NCI-H446 treated with DMSO at 0.1 percent for 48 hours (cell line): ENCODE measurements at regions not wholly inside any gene's neighbourhood (a gene's known extent, or its start where the extent isn't known, plus 50 kb on each side); places are given as distances from the start of the nearest gene placed in this dataset.
"Not testable (repeated sequence)": the region's sequence is repeated elsewhere in the genome, so short reads cannot be mapped to it uniquely, and the experiment has no call there.

ENCODE experiments used
- DNase-seq: peaks from one replicate; lab custom pipeline; 2025; lab: John Stamatoyannopoulos, UW

DNA sequence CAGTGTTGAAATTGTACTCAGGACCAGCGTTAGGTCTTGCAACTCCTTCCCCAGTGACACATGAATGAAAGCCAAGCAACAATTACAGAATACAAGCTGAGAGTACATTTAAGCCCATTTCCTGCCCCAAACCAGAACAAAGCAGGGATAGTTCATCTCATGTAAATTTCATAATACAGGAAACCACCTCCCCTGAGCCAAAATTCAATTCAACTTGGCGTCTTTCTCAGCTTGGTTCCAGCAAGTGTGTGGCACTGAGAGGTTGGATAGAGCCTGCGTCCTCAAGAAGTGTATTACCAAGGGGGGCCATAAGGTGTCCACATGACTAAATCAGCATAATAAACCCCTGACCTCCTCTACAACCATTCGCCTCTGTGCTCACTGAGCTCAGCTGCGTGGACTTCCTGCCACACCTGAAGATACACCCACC, 278.9 kb upstream of the CRY1 start:
- DNase-seq, result no peak

DNA sequence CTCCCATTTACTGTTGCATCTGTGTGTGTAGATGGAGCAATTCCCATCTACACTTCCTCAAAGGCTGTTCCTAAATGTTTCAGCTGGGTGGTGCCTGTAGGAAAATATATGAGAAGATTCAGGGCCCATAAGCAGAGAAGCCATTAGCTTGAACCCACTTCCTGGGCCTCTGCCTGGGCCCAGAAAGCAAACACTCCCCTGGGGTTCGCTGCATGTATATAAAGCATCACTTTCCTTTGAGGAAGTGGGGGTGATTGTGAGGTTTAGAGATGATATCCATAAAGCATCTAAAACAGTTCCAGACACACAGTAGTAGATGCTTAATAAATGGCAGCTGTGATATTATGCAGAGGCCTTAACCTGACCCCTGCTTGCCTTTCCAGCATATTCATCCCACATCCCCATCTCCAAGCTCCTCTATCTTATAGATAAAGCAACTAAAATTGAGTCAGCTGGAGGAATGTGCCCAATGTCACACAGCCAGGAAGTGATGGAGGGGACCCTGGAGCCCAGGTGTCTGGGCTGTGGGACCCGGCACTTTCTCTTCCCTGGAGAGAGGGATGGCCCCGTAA, 280.0 kb upstream of the CRY1 start:
- no peak for DNase-seq

DNA sequence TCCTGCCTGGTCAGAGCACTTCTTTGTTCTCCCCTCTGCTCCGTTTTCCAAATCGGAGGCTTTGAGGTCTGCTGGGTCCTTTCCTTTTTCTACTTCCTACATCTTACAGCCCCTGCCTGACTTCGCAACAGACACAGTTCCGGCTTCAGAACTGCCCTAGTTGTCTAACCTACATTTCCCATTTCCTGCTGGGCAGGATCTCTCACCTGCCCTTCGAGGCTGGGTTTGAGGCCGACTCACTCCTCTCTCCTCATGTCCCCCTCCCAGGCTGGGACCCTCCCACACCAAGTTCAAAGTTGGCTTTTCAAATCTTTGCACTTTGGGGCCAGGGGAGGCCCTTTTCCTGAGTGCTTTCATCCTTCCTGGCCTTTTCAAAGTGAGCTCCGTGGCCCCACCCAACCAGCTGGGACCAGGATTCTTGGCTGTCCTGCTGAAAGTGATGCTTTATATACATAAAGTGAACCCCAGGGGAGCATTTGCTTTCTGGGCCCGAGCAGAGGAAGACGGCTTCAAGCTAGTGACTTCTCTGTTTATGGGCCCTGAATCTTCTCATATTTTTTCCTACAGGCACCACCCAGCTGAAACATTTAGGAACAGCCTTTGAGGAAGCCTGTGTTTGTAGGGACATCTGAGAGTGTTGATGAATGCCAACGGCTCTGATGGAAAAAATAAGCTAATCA, 281.0 kb upstream of the CRY1 start:
- DNase-seq, result no peak

DNA sequence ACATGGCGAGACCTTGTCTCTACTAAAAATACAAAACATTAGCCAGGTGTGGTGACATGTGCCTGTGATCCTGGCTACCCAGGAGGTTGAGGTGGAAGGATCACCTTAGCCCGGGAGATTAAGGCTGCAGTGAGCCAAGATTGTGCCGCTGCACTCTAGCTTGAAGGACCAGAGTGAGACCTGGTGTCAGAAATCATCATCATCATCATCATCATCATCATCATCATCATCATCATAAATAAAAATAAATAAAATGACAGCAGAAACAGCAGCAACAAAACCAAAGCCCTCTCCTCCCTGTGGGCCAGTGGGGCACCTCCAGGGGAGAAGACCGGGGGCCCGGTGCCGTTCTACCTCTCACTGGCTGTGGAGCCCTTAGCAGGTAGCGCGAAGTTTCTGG, 281.9 kb upstream of the CRY1 start:
- no peak for DNase-seq

DNA sequence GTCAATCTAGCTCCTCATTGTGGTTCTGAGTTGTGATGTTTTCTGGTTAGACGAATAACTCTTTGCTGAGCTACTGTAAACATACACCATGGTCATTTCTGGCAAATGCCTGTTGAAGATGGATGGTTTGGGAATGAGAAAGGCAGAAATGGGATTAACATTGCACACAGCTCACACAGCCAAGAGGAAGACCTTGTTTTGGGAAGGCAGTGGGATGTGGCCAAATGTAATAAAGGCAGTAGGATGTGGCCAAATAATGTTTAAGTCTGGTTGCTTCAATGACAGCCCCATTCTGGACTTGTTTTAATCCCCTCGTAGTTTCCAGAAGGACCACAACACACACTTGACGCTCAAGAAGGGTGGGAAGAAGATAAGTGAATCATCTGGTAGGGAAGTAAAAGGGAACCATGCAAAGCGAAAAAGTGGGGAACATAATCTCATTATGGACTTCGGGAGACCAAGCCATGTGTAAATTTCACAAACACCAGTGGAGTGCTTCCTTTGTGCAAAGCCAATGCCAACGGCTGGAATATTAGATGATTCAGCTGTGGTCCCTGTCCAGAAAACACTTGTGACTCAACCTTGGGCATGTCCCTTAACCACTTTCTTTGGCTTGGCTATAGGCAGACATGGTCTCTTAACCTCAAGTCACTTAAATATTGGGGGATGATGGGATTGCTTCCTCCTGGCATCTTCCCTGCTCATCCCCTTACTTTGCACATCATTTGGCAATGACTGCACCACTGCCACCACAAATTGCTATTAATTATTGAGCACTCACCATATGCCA, 284.4 kb upstream of the CRY1 start:
- DNase-seq, result no peak

DNA sequence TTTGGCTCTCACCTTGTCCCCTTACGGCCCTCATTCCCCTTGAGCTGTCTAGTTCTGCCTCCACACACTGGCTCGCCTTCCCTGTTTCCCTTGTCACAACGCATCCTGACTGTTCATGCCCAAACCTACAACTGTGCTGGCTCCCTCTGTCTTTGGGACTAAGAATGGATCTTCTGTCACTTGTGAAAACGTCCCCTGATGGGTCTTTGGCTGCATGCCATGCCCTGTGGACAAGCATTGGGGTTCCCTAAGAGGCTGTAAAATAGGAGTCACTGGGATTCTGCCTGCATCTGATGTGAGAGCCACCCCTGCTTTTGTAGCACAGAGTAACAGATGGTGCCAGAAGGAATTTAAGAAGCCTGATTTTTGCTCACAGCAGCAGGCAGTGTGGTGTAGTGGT, 285.3 kb upstream of the CRY1 start:
- no peak for DNase-seq

DNA sequence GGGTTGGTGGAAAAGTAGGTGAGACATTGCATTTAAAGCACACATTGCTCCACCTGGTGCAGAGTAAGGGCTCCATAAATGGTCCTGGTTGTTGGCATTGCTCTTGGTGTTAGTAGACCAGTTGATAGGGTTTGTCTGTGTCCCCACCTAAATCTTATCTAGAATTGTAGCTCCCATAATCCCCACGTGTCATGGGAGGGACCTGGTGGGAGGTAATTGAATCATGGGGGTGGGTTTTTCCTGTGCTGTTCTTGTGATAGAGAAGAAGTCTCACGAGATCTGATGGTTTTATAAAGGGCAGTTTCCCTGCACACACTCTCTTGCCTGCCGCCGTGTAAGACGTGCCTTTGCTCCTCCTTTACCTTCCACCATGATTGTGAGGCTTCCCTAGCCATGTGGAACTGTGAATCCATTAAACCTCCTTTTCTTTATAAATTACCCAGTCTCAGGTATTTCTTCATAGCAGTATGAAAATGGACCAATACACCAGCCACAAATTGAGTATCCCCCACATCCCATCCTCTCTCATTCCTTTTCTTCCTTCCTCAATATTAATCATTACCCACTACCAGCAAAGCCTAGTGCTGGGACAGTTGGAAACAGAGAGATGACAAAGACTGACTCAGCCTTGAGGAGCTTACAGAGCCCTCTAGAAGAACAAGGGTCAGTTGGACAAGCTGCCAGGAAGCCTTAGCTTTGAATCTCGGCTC, 285.9 kb upstream of the CRY1 start:
- not testable (repeated sequence) for DNase-seq

DNA sequence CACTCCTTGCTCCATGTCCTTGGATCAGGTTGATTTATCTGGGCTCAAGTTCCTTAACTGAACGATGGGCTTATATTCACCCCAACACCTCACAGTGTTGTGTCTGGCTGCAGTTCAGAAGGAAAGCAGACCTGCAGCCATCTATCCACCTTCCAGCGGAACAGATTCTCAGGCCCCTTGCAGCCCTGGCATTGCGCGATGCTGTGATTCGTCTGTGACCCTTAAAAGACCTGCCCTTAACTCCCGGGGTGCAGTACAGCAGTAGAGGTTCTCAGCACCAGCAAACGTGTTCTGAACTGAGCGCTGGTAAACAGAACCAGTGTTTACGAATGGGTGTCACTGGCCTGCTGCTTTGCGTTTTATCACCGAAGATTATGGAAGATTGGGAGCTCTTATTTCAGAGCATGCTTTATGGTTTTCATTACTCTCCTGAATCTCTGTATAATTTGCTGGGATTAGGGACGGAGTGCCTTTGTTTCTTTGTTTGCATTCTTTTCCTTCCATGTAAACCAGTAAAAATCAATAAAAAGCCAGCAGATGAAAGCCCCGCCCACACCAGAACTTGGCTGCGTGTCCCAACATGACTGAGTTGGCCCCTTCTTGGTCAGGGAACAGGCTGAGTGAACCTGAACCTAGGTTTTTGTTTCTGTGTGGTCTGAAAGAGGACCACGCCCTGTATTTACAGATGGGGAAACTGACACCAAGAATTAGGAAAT, 286.7 kb upstream of the CRY1 start:
- DNase-seq, result no peak

DNA sequence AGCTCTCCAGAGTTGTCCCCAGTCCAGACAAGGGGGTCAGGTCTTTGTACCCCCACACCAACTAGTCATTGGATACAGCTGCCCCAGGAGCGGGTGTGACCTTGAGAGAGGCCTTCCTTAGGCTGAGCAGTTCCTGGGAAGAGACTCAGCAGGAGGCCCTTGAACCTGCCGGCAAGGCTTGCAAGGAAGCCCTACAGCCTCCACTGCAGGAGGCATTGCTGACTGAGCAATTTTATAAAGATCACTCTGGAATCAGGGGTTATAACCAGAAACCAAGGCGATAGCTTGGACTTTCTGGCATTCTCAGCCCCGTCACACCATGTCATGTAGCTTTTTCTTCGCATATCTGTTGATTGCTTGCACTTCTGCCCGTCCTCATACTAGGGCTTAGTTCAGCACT, 291.3 kb upstream of the CRY1 start:
- no peak for DNase-seq

DNA sequence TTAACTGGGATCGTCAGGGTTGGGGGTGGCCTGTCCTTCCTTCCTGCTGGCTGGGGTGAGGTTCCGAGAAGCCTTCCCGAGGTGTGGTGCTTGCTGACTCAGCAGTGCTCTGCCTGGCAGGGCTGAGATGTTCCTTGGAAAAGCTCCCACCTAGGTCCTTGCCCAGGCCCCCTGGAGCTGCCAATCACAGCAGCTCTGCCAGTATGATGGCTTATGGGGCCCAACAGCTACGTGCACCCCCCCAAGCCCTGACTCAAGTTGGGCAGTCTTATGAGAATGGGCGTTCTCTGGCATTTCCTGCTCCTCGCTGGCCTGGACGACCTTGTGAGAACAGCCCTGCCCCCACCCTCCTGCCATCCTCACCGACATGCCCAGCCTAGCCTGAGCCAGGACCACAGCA, 292.2 kb upstream of the CRY1 start:
- DNase-seq, result no peak

DNA sequence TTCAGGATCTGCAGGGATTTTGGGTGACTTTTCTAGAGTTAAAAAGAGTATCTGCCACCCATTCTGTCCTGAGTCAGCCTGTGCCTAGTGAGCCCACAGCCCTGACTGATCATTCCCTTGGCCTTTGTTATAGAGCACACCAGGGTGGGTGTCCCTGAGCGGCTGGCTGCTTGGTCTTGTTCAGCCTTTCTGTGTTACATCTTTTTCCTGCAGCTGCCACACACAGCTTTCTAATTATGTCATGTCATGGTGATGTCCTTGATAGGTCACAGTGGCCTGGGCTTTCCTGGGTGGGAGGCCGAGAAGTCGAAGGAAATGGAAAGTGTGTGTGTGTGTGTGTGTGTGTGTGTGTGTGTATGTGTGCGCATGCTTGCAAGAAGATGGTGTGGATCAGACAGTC, 293.2 kb upstream of the CRY1 start:
- DNase-seq, result no peak

DNA sequence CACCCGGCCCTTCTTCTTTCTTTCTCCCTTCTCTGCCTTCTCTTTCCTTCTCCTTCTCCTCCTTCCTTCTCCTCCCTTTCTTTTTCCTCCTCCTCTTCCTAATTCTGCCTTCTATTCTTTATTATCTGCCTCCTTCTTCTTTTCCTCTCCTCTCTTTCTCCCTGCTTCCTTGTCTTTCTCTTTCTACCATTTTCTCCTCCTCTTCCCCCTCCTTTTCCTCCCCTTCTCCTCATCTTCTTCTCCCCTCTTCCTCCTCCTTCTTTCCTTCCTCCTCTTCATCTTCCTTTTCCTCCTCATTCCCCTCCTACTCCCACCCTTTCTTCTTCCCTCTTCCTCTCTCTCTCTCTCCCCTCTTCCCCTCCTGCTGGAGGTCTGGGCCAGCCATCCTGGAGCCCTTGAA, 294.9 kb upstream of the CRY1 start:
- no peak for DNase-seq

DNA sequence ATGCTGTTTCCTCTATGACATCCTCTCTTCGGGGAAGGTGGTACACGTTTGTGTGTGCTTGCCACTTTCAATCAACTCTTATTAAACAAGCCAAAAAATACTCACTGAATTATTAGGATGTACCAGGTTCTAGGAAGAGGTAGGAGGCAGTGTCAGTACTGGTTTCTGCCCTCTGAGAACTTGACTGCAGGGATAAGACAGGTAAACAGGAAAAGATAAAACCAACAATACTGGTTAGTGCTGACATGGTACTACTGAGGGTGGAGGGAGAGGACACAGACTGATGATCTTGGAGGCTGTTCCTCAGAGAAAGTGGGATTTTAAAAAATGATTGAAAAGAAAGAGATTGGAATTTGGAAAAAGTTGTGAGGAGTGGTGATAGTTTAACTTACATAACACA, 295.2 kb upstream of the PWP1 start:
- DNase-seq, result no peak

DNA sequence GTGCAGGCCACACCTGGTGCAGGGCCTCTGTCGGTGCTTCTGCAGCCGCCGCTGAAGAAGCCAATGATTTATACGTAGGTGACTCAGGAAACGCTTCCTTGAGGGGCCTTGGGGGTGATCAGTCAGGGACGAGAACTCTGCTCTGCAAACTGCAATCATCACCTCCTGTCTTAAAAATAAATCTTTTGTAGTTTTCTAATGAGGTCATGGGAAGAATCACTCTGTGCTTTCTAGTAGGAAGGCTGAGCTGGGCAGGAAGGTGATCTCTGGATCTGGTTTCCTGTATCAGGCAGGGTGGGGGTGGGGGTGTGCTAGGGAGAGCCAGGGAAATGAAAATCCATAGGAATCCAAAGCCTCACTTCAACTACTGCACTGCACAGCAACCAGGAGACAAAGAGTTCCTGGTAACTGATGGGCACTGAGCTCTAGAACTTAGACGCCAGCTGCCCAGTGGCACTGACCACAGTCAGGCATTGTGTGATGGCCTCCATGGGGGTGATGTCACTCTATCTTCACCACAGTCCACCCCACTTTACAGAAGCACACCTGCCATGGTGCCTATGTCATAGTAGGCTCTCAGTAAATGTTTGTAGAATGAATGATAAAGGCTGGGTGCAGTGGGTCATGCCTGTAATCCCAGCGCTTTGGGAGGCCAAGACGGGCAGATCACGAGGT, 292.4 kb upstream of the PWP1 start:
- DNase-seq, result no peak

DNA sequence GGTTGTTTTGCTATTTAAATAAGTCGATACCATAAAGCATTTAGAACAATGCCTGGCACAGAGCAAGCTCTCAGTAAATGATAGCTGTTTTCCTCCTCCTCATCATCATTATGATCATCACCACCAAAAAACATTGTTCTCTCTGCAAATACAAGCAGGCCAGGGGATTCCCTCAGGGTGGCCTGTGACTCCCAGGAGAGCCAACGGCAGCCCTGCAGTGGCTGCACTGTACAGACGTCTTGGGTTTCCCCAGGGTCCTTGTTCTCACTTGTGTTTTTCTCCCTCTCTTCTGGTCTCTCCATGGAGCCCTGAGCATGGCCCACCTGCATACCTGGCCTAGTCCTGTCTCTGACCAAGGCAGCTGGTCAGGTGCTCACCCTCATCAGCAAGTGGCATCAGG, 290.9 kb upstream of the PWP1 start:
- no peak for DNase-seq

DNA sequence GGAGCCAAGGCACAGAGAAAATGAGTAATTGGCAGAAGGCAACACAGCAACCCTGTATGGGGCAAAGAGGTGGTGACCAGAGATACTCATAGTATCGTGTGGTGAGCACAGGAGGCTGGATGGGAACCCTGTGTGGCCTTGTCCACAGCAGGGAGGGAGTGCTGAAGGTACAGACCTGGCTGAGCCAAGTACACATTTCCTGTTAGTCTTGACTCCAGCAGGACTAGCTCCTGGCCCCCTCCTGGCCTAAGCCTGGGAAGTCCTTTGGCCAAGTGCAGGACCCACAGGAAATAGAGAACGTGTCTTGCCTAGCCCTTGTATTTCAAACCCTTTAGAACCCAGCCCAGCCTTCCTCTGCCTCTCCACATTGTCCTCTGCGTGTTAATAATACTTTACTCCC, 289.8 kb upstream of the PWP1 start:
- DNase-seq, result no peak

DNA sequence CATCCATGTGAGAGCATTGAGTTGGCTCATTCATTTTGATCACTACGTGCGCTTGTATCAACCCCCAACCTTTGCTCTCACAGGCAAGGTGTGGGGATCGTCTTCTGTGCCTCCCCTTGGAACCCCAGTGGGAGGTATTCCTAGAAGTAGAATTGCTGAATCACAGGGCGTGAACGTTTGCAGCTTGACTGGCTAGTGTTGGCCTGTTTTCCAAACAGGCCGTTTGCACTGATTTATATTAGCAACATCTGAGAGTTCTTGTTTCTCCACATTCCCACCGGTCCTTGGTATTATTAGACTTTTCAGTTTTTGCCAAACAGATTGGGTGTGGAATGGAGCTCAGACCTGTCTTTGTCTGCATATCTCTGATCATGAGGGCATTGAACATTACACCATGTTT, 288.6 kb upstream of the PWP1 start:
- no peak for DNase-seq

DNA sequence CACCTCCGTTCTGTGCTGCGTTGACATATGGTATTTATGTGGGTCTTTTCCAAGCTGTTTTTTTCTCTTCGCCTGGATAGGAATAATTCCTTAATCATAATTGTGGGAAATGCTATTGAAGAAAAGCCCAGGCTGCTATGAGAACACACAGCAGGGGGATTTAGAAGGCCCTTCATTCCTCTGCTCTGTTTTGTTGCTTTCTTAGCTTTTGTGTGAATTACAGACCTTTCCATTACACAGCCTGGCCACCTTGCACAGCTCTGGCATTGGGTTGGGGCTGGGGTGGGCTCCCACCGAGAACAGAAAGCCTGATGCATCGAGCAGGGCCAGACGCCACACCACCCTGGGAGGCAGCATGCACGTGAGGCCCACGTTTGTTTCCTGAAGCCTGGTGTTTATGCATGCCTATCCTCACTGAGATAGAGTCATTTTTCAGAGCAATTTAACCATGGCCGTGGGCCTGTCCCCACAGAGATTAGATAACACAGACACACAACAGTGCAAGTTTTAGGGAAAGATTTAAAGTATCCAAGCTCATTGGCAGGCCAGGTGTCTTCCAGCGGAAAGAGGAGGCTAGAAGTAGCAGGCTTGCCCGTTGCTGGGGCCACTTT, 287.6 kb upstream of the PWP1 start:
- no peak for DNase-seq

DNA sequence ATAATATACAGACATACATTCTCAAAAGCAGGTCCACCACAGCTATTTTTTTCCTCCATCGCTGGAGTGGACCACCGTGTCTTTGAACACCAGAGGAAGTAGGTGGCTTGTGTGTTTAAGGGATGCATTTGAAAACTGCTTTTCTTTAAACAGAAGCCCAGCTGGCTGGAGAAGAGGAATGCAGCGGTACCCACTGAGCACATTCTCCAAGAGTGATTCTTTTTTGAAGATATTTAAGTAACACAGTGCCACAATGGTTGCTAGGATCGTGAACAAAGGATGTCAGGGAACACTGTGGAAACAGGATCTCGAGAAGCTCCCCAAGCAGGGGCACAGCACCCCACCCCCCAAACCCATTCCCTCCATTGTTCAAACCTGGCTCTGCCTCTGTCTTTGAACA, 286.6 kb upstream of the PWP1 start:
- no peak for DNase-seq

DNA sequence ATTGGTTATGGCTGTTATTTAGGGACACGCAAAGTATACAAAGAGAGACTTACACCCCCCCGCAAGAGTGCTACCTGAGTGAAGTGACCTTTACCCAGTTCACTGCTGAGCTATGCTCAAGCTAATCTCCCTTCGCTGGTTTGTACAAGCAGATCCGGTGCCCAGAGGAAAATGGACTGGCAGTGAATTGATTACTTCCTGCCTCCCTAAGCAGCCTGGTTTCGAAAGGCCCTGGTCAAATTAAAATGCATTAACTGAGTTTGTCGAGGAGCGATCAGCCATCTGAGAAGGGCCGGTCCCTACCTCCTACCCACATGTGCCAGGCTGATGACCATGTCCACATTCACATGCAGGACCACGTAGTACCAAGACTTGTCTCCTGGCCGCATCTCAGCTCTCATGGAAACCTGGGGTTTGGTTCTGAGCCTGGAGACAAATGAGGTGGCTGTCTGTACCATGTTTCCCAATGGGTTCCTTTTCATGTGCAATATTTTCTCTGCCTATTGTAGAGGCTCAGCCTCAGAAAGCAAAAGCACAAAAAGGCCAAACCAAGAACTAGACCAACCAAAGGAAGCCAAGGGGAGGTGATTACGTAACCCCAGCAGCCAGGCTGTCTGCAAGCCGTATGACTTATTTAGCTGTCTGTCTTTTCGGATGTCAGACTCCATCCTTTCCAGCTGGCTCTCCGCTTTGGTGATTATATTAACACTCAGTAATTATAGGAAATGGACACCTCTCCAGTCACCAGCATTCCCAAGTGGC, 284.7 kb upstream of the PWP1 start:
- no peak for DNase-seq
